Tibial nerve (tissue), 4 donors: ENCODE measurements at regions not wholly inside any gene's neighbourhood (a gene's known extent, or its start where the extent isn't known, plus 50 kb on each side); places are given as distances from the start of the nearest gene placed in this dataset.
"Not testable (repeated sequence)": the region's sequence is repeated elsewhere in the genome, so short reads cannot be mapped to it uniquely, and the experiment has no call there.

Experiments
- DNase-seq, 2 donors: peaks; one replicate each; pipeline ENCODE4 v3.0.0-alpha.2; 2019; ENCODE audit warnings: low spot score in 2 of 2
- H3K27ac ChIP-seq, 4 donors: fragments of 200-600 bp; sonication (generic) in 3 of 4; one replicate each; pipeline ENCODE4 v1.5.1; 2017 to 2019; ENCODE audit warnings: mild to moderate bottlenecking in 1 of 4
- H3K27me3 ChIP-seq, 2 donors: fragments of 200-600 bp; sonication (generic) in 1 of 2; one replicate each; pipeline versions ENCODE4 v1.5.1 to v1.6.0; 2017 to 2019
- H3K36me3 ChIP-seq, 3 donors: fragments of 200-600 bp; sonication (generic); one replicate each; pipeline ENCODE4 v1.5.1; 2018 to 2019
- H3K4me1 ChIP-seq, 4 donors: fragments of 200-600 bp; sonication (generic) in 3 of 4; one replicate each; pipeline ENCODE4 v1.5.1; 2017 to 2019
- H3K4me3 ChIP-seq, 4 donors: fragments of 200-600 bp; sonication (generic) in 3 of 4; one replicate each; pipeline ENCODE4 v1.5.1; 2017 to 2019; ENCODE audit warnings: mild to moderate bottlenecking in 1 of 4, moderate library complexity in 1 of 4
- H3K9me3 ChIP-seq, 4 donors: fragments of 200-600 bp; sonication (generic) in 3 of 4; one replicate each; pipeline ENCODE4 v1.5.1; 2017 to 2019
- EP300 ChIP-seq, 2 donors: sonication (generic); formaldehyde crosslinking; IDR thresholded peaks; one replicate each; pipeline ENCODE4 v1.6.1; 2017; ENCODE audit warnings: antibody characterized with exemption in 2 of 2, mild to moderate bottlenecking in 1 of 2
- POLR2A ChIP-seq, 2 donors: fragments of 450-650 bp; IDR thresholded peaks; one replicate each; pipeline ENCODE4 v1.6.1; 2017; ENCODE audit warnings: antibody characterized with exemption in 2 of 2, mild to moderate bottlenecking in 2 of 2, moderate library complexity in 2 of 2
- WGBS, 2 donors: methylation state at CpG; one replicate each; pipeline ENCODE4 v1.1.5; 2018; 5-methylcytosine and 5-hydroxymethylcytosine counted together
- TF ChIP-seq, protein P1 (sequence below), 5 experiments: fragments of 200-600 bp in 3 of 5; fragments of 450-650 bp in 2 of 5; sonication (generic) in 3 of 5; IDR thresholded peaks; one replicate each; pipeline ENCODE4 v1.5.1; 2016 to 2019; ENCODE audit warnings: antibody characterized with exemption in 5 of 5, mild to moderate bottlenecking in 3 of 5, moderate library complexity in 2 of 5

- Histone ChIP-seq H3K9me3 (no peaks in the 10 kb centered on the region), H3K4me1 (no peaks in the 10 kb centered on the region), H3K36me3 (no peaks in the 10 kb centered on the region), H3K4me3 (no peak overlapping the region), H3K27ac (no peak overlapping the region), H3K27me3 (no peaks in the 10 kb centered on the region)
- 76 to 90% methylated on average over 1 of the region's 1 CpG for WGBS, 2 donors
- no peak for DNase-seq
- TF ChIP-seq EP300 (IDR thresholded peaks at IDR 0.05), result no peak
- TF ChIP-seq, protein P1, sequence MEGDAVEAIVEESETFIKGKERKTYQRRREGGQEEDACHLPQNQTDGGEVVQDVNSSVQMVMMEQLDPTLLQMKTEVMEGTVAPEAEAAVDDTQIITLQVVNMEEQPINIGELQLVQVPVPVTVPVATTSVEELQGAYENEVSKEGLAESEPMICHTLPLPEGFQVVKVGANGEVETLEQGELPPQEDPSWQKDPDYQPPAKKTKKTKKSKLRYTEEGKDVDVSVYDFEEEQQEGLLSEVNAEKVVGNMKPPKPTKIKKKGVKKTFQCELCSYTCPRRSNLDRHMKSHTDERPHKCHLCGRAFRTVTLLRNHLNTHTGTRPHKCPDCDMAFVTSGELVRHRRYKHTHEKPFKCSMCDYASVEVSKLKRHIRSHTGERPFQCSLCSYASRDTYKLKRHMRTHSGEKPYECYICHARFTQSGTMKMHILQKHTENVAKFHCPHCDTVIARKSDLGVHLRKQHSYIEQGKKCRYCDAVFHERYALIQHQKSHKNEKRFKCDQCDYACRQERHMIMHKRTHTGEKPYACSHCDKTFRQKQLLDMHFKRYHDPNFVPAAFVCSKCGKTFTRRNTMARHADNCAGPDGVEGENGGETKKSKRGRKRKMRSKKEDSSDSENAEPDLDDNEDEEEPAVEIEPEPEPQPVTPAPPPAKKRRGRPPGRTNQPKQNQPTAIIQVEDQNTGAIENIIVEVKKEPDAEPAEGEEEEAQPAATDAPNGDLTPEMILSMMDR (IDR thresholded peaks at IDR 0.05), result no peak
- TF ChIP-seq POLR2A (IDR thresholded peaks at IDR 0.05), result no peak
Measured at GRCh38 chr5:27784317-27784716, 745.9 kb upstream of the CDH9 start.

DNA sequence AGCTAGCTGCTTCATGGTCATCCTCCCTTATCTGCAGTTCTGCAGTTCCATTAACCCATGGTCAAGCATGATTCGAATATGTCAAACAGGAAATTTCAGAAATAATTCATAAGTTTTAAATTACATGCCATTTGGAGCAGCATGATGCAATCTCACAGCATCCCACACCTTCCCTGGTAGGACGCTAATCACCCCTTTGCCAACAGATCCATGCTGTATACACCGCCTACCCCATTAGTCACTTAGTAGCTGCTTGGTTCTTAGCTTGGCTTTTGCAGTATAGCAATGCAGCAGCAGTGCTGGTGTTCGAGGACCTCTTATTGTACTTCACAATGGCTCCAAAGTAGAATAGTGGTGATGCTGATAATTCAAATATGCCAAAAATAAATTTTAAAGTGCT is 739.7 kb upstream of the CDH9 start:
- 92 to 94% methylated on average over 4 of the region's 4 CpGs for WGBS, 2 donors
- Histone ChIP-seq H3K9me3 (no peaks in the 10 kb centered on the region), H3K4me1 (no peaks in the 10 kb centered on the region), H3K4me3 (no peak overlapping the region), H3K36me3 (no peaks in the 10 kb centered on the region), H3K27ac (no peak overlapping the region), H3K27me3 (no peaks in the 10 kb centered on the region)
- TF ChIP-seq POLR2A (IDR thresholded peaks at IDR 0.05), result no peak
- DNase-seq, result no peak

DNA sequence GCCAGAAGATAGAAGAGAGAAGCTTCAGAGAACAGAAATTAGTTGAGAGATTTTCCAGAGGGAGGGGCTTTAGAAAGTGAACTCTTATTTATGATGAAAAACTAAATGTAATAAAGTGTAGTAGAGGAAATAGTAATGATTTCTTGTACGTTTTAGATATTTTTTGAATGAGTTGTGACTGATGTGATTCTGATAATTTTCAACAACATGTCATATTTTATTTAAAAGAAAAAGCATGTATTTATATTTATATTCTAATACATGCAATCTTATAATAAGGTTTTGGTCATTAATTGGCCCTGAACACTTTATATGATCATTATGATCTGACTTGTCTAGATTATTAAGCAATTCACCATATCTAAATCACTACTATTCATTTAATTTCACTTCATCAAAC is 735.2 kb upstream of the CDH9 start:
- Histone ChIP-seq H3K27ac (no peak overlapping the region), H3K4me1 (no peaks in the 10 kb centered on the region), H3K4me3 (no peak overlapping the region), H3K36me3 (no peaks in the 10 kb centered on the region), H3K9me3 (no peaks in the 10 kb centered on the region), H3K27me3 (no peaks in the 10 kb centered on the region)
- DNase-seq, result no peak
- TF ChIP-seq EP300 (IDR thresholded peaks at IDR 0.05) (no peak), POLR2A (IDR thresholded peaks at IDR 0.05) (no peak)
- TF ChIP-seq, protein P1 (IDR thresholded peaks at IDR 0.05), result no peak
- 63 to 69% methylated on average over 1 of the region's 1 CpG for WGBS, 2 donors

DNA sequence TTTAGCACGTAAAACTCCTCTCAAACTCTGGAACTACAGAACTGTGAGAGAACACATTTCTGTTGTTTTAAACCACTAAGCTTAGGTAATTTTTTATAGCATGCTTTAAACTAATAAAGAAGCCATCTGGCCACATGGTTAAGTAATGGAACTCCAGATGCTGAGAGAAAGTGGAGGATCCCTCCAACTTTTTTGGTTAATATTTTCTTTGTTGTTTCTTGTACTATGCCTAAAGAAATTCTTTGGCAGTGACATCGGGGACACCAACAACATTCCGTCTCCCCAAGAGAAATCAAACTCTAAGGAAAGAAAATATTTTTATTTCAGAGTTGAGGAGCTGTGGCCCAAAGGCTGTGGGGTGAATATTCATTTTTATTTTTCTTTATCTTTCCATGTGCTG is 734.8 kb upstream of the CDH9 start:
- TF ChIP-seq EP300 (IDR thresholded peaks at IDR 0.05), result no peak
- TF ChIP-seq, protein P1 (IDR thresholded peaks at IDR 0.05), result no peak
- TF ChIP-seq POLR2A (IDR thresholded peaks at IDR 0.05), result no peak
- DNase-seq, result no peak
- no peaks in the 10 kb centered on the region for H3K4me1 ChIP-seq
- no peak overlapping the region for H3K4me3 ChIP-seq
- H3K27me3 ChIP-seq, result no peaks in the 10 kb centered on the region
- 37 to 44% methylated on average over 3 of the region's 3 CpGs for WGBS, 2 donors
- H3K36me3 ChIP-seq, result no peaks in the 10 kb centered on the region
- no peak overlapping the region for H3K27ac ChIP-seq
- no peaks in the 10 kb centered on the region for H3K9me3 ChIP-seq

GRCh38 chr5:27769748-27770402 is 731.5 kb upstream of the CDH9 start:
- H3K4me3 ChIP-seq, result no peak overlapping the region
- WGBS, 2 donors, result 79 to 83% methylated on average over 6 of the region's 6 CpGs
- no peak overlapping the region for H3K27ac ChIP-seq
- no peak for DNase-seq
- H3K4me1 ChIP-seq, result no peaks in the 10 kb centered on the region
- no peaks in the 10 kb centered on the region for H3K36me3 ChIP-seq
- no peak for TF ChIP-seq POLR2A (IDR thresholded peaks at IDR 0.05)
- TF ChIP-seq EP300 (IDR thresholded peaks at IDR 0.05), result no peak
- TF ChIP-seq, protein P1 (IDR thresholded peaks at IDR 0.05), result no peak
- H3K9me3 ChIP-seq, result no peaks in the 10 kb centered on the region
- H3K27me3 ChIP-seq, result no peaks in the 10 kb centered on the region

- TF ChIP-seq POLR2A (IDR thresholded peaks at IDR 0.05), result no peak
- no peak for TF ChIP-seq EP300 (IDR thresholded peaks at IDR 0.05)
- TF ChIP-seq, protein P1 (IDR thresholded peaks at IDR 0.05), result no peak
- H3K27ac ChIP-seq, result no peak overlapping the region
- no peaks in the 10 kb centered on the region for H3K27me3 ChIP-seq
- no peaks in the 10 kb centered on the region for H3K4me1 ChIP-seq
- no peak for DNase-seq
- no peak overlapping the region for H3K4me3 ChIP-seq
- no peaks in the 10 kb centered on the region for H3K36me3 ChIP-seq
- H3K9me3 ChIP-seq, result peaks cover 0 to 9% (median 0%) of the 10 kb centered on the region in 4 donors
Measured at GRCh38 chr5:27748847-27749246, 710.5 kb upstream of the CDH9 start.

DNA sequence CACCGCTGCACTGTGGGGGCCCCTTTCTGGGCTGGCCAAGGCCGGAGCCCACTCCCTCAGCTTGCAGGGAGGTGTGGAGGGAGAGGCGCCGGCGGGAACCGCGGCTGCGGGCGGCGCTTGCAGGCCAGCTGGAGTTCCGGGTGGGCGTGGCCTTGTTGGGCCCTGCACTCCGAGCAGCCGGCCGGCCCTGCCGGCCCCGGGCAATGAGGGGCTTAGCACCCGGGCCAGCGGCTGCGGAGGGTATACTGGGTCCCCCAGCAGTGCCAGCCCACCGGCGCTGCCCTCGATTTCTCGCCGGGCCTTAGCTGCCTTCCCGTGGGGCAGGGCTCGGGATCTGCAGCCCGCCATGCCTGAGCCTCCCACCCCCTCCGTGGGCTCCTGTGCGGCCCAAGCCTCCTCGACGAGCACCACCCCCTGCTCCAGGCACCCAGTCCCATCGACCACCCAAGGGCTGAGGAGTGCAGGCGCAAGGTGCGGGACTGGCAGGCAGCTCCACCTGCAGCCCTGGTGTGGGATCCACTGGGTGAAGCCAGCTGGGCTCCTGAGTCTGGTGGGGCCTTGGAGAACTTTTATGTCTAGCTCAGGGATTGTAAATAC is 705.1 kb upstream of the CDH9 start:
- H3K9me3 ChIP-seq, H3K27me3 ChIP-seq, H3K4me1 ChIP-seq, H3K36me3 ChIP-seq, H3K4me3 ChIP-seq, H3K27ac ChIP-seq, DNase-seq: not testable (repeated sequence)
- WGBS, 2 donors, result 96 to 100% methylated on average over 4 to 16 of the region's 35 CpGs
